K562 (cell line): ENCODE measurements at regions not wholly inside any gene's neighbourhood (a gene's known extent, or its start where the extent isn't known, plus 50 kb on each side); places are given as distances from the start of the nearest gene placed in this dataset.

ENCODE experiments used
- ATAC-seq: fragments of 200-7000 bp; cut with Tn5 transposase; 3 replicates; pipeline ENCODE4 v1.9.1; 2020; ENCODE audit warnings: moderate library complexity
- BruUV-seq: library from RNA; stranded (reverse); fragments of 400-500 nt; replicated peaks from 2 replicates; lab custom pipeline; 2021; lab: Mats Ljungman, UMichigan
- CTCF ChIA-PET: fragments of 300-600 bp; formaldehyde crosslinking; extraction: SDS; loops from one replicate; lab custom pipeline; 2021; ENCODE audit warnings: low intra/inter-chr PET ratio; lab: Yijun Ruan, JAX
- POLR2A ChIA-PET: fragments of 300-600, 350-650 bp; sonication (Branson Sonifier 250); formaldehyde crosslinking; extraction: SDS; loops from one replicate; lab custom pipeline; 2021; ENCODE audit warnings: antibody characterized with exemption, inconsistent platforms; lab: Yijun Ruan, JAX
- DNase-seq, 4 experiments: peaks; one replicate each; pipeline versions ENCODE4 v3.0.0 to v3.0.0-alpha.2; 2011 to 2018; ENCODE audit warnings: low spot score in 3 of 4, mixed read lengths in 3 of 4; ENCODE audit errors: extremely low read depth in 1 of 4
- FAIRE-seq: peaks from 2 replicates; lab custom pipeline; 2011; peaks lifted over from hg19 to GRCh38; lab: Jason Lieb, UNC
- H2AFZ ChIP-seq: 2 replicates; pipeline ENCODE4 v1.6.0; 2011; ENCODE audit warnings: low read depth, low read length, control low read depth, inconsistent platforms
- H3K27ac ChIP-seq: fragments of 200-600 bp; 3 replicates; pipeline ENCODE4 v1.8.0; 2011; ENCODE audit warnings: low read depth, mild to moderate bottlenecking, control low read depth, inconsistent platforms, low read length, moderate library complexity, mixed read lengths; ENCODE audit errors: extremely low read depth
- H3K27me3 ChIP-seq, 2 experiments: fragments of 300-600 bp in 1 of 2; 2 replicates in 1 of 2; 3 replicates in 1 of 2; pipeline versions ENCODE4 v1.6.0 to v1.8.0; 2011; ENCODE audit warnings: inconsistent platforms in 2 of 2, low read length in 2 of 2, mild to moderate bottlenecking in 1 of 2, mixed read lengths in 1 of 2, moderate library complexity in 1 of 2; ENCODE audit not compliant: control insufficient read depth in 2 of 2, insufficient read depth in 2 of 2
- H3K36me3 ChIP-seq: fragments of 300-600 bp; 3 replicates; pipeline ENCODE4 v1.8.0; 2011; ENCODE audit warnings: mild to moderate bottlenecking, low read length, inconsistent platforms; ENCODE audit not compliant: control insufficient read depth, insufficient read depth
- H3K4me1 ChIP-seq, 2 experiments: fragments of 200-600 bp in 1 of 2; replicated peaks in 1 of 2; 2 replicates in 1 of 2; 3 replicates in 1 of 2; pipeline versions ENCODE4 v1.5.1 to v1.8.0; 2011; ENCODE audit warnings: inconsistent platforms in 2 of 2, low read length in 2 of 2, mild to moderate bottlenecking in 1 of 2, mixed read lengths in 1 of 2, moderate library complexity in 1 of 2; ENCODE audit not compliant: control insufficient read depth in 2 of 2, insufficient read depth in 2 of 2
- H3K4me2 ChIP-seq: 2 replicates; pipeline ENCODE4 v1.6.1; 2011; ENCODE audit warnings: low read length, control low read depth, inconsistent platforms, mixed read lengths; ENCODE audit not compliant: insufficient read depth
- H3K4me3 ChIP-seq: fragments of 200-600 bp; sonication (generic), shearing (Covaris generic); 2 replicates; pipeline ENCODE4 v1.5.1; 2016; ENCODE audit warnings: control low read depth, inconsistent platforms
- H3K79me2 ChIP-seq: fragments of 200-600 bp; 3 replicates; pipeline ENCODE4 v1.8.0; 2011; ENCODE audit warnings: low read length, inconsistent platforms; ENCODE audit not compliant: control insufficient read depth, insufficient read depth
- H3K9ac ChIP-seq, 2 experiments: 2 replicates each; pipeline versions ENCODE4 v1.6.0 to v1.6.1; 2011; ENCODE audit warnings: low read depth in 2 of 2, low read length in 2 of 2, control low read depth in 1 of 2, inconsistent platforms in 1 of 2, mild to moderate bottlenecking in 1 of 2, mixed read lengths in 1 of 2; ENCODE audit not compliant: insufficient read depth in 1 of 2
- H3K9me1 ChIP-seq: one replicate; pipeline ENCODE4 v1.6.0; 2011; ENCODE audit warnings: inconsistent platforms, mild to moderate bottlenecking, low read length, moderate library complexity; ENCODE audit not compliant: control insufficient read depth, insufficient read depth
- H3K9me3 ChIP-seq: replicated peaks from 2 replicates; pipeline ENCODE4 v1.5.1; 2011; ENCODE audit warnings: low read depth, low read length, inconsistent platforms; ENCODE audit not compliant: control insufficient read depth, insufficient read depth
- H4K20me1 ChIP-seq: replicated peaks from 2 replicates; pipeline ENCODE4 v1.6.1; 2011; ENCODE audit warnings: low read length, inconsistent platforms, mixed read lengths; ENCODE audit not compliant: control insufficient read depth, insufficient read depth
- CBX2 ChIP-seq: fragments of 200-600 bp; sonication (generic); IDR thresholded peaks from one replicate; pipeline ENCODE4 v1.6.1; 2012; ENCODE audit warnings: mild to moderate bottlenecking, low read length, inconsistent platforms; ENCODE audit not compliant: insufficient read depth, poor library complexity, severe bottlenecking
- RHOXF2B ChIP-seq: fragments of 250-450 bp; sonication (Bioruptor Pico); conservative IDR thresholded peaks from 2 replicates; pipeline ENCODE4 v1.5.1; 2021
- ZBED1 ChIP-seq: IDR thresholded peaks from 2 replicates; pipeline ENCODE4 v1.6.1; 2014
- ZFP36 ChIP-seq: fragments of 150-350 bp; IDR thresholded peaks from 2 replicates; pipeline ENCODE4 v1.6.1; 2018; ENCODE audit warnings: low read length, low read depth; ENCODE audit not compliant: partially characterized antibody
- ZNF347 ChIP-seq: fragments of 450-650 bp; formaldehyde crosslinking; IDR thresholded peaks from 2 replicates; pipeline ENCODE4 v1.4.0; 2020; ENCODE audit warnings: low read depth, mild to moderate bottlenecking, moderate library complexity
- ZNF41 ChIP-seq: fragments of 250-450 bp; sonication (Bioruptor Pico); conservative IDR thresholded peaks from 2 replicates; pipeline ENCODE4 v1.4.0; 2020; ENCODE audit warnings: mild to moderate bottlenecking
- ZNF766 ChIP-seq: fragments of 200-800 bp; sonication (Bioruptor generic); conservative IDR thresholded peaks from 2 replicates; pipeline ENCODE4 v1.6.1; 2016; ENCODE audit warnings: missing genetic modification characterization, missing compliant biosample characterization
- WGBS: fragments of 100-300 bp; shearing (Covaris generic); methylation state at CpG from one replicate; pipeline ENCODE4 v1.1.6; 2016; ENCODE audit warnings: low coverage, mixed read lengths; ENCODE audit not compliant: insufficient coverage; ENCODE audit errors: missing lambda C conversion rate; 5-methylcytosine and 5-hydroxymethylcytosine counted together
- in situ Hi-C: fragments of 300-500 bp; cut with MboI; formaldehyde crosslinking; loops from 4 replicates; pipeline ENCODE4 v1.15.0; 2018; ENCODE audit warnings: inconsistent platforms, mixed read lengths
- intact Hi-C: fragments of 100-400 bp; cut with micrococcal nuclease; formaldehyde crosslinking; loops from 2 replicates; pipeline ENCODE4 v1.14.2; 2022
- TF ChIP-seq, protein P1 (sequence below): fragments of 450-650 bp; IDR thresholded peaks from 2 replicates; pipeline ENCODE4 v1.6.1; 2016; ENCODE audit warnings: antibody characterized with exemption
- TF ChIP-seq, protein P2 (sequence below): fragments of 200-600 bp; sonication (generic); IDR thresholded peaks from one replicate; pipeline ENCODE4 v1.6.1; 2012; ENCODE audit warnings: mild to moderate bottlenecking, low read depth, low read length, inconsistent platforms

DNA sequence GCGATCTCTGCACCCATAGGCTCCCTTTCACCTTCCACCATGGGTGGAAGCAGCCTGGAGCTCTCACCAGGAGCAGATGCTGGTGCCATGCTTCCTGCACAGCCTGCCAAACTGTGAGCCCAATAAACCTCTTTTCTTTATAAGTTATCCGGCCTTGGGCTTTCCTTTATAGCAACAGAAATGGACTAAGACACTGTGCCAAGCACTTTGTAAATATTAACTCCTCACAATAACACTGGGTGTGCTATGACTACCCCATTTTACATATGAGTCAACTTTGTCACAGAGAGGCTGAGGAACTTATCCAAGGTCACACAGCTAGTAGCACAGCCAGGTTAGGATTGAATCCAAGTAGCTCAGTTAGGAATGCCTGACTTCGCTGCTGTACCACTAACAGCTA lies 79.7 kb upstream of the KCNMA1 start:
- 0% methylated on average over 3 of the region's 3 CpGs for WGBS
- Histone ChIP-seq H3K36me3 (no peaks in the 10 kb centered on the region), H4K20me1 (no peaks in the 10 kb centered on the region), H3K4me2 (no peak overlapping the region), H3K9ac (no peak overlapping the region), H3K79me2 (no peaks in the 10 kb centered on the region), H3K27me3 (peaks cover 0 to 23% of the 10 kb centered on the region in 2 experiments; a peak in 3 of 5 replicates), H3K4me3 (no peak overlapping the region), H2AFZ (no peak overlapping the region), H3K9me1 (no peaks in the 10 kb centered on the region), H3K27ac (no peak overlapping the region), H3K4me1 (peaks cover 0 to 3% of the 10 kb centered on the region in 2 experiments; a peak in 1 of 5 replicates), H3K9me3 (no peaks in the 10 kb centered on the region)
- in situ Hi-C loops (no loop called here), intact Hi-C loops (no loop called here)
- ChIA-PET POLR2A (interaction anchor here (0.8 kb wide), 1 partner anchor 35 kb away, joined by 3 read pairs; no protein-coding TSS in a partner anchor), CTCF (no interaction called here)
- BruUV-seq: no TSS peak
- DNase-seq: no peak
- FAIRE-seq: no peak
- ATAC-seq: no peak
- TF ChIP-seq ZBED1: no peak
- TF ChIP-seq ZNF41 (CRISPR knock-in tag): no peak
- no peak for TF ChIP-seq CBX2
- TF ChIP-seq ZFP36: peak; percentile 18
- TF ChIP-seq ZNF347 (CRISPR knock-in tag): no peak
- TF ChIP-seq, protein P1, sequence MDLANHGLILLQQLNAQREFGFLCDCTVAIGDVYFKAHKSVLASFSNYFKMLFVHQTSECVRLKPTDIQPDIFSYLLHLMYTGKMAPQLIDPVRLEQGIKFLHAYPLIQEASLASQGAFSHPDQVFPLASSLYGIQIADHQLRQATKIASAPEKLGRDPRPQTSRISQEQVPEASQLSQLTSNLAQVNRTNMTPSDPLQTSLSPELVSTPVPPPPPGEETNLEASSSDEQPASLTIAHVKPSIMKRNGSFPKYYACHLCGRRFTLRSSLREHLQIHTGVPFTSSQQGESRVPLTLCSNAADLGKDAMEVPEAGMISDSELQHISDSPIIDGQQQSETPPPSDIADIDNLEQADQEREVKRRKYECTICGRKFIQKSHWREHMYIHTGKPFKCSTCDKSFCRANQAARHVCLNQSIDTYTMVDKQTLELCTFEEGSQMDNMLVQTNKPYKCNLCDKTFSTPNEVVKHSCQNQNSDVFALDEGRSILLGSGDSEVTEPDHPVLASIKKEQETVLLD: no peak
- peak; percentile 75 for TF ChIP-seq ZNF766 (CRISPR knock-in tag)
- TF ChIP-seq RHOXF2B: no peak
- TF ChIP-seq, protein P2, sequence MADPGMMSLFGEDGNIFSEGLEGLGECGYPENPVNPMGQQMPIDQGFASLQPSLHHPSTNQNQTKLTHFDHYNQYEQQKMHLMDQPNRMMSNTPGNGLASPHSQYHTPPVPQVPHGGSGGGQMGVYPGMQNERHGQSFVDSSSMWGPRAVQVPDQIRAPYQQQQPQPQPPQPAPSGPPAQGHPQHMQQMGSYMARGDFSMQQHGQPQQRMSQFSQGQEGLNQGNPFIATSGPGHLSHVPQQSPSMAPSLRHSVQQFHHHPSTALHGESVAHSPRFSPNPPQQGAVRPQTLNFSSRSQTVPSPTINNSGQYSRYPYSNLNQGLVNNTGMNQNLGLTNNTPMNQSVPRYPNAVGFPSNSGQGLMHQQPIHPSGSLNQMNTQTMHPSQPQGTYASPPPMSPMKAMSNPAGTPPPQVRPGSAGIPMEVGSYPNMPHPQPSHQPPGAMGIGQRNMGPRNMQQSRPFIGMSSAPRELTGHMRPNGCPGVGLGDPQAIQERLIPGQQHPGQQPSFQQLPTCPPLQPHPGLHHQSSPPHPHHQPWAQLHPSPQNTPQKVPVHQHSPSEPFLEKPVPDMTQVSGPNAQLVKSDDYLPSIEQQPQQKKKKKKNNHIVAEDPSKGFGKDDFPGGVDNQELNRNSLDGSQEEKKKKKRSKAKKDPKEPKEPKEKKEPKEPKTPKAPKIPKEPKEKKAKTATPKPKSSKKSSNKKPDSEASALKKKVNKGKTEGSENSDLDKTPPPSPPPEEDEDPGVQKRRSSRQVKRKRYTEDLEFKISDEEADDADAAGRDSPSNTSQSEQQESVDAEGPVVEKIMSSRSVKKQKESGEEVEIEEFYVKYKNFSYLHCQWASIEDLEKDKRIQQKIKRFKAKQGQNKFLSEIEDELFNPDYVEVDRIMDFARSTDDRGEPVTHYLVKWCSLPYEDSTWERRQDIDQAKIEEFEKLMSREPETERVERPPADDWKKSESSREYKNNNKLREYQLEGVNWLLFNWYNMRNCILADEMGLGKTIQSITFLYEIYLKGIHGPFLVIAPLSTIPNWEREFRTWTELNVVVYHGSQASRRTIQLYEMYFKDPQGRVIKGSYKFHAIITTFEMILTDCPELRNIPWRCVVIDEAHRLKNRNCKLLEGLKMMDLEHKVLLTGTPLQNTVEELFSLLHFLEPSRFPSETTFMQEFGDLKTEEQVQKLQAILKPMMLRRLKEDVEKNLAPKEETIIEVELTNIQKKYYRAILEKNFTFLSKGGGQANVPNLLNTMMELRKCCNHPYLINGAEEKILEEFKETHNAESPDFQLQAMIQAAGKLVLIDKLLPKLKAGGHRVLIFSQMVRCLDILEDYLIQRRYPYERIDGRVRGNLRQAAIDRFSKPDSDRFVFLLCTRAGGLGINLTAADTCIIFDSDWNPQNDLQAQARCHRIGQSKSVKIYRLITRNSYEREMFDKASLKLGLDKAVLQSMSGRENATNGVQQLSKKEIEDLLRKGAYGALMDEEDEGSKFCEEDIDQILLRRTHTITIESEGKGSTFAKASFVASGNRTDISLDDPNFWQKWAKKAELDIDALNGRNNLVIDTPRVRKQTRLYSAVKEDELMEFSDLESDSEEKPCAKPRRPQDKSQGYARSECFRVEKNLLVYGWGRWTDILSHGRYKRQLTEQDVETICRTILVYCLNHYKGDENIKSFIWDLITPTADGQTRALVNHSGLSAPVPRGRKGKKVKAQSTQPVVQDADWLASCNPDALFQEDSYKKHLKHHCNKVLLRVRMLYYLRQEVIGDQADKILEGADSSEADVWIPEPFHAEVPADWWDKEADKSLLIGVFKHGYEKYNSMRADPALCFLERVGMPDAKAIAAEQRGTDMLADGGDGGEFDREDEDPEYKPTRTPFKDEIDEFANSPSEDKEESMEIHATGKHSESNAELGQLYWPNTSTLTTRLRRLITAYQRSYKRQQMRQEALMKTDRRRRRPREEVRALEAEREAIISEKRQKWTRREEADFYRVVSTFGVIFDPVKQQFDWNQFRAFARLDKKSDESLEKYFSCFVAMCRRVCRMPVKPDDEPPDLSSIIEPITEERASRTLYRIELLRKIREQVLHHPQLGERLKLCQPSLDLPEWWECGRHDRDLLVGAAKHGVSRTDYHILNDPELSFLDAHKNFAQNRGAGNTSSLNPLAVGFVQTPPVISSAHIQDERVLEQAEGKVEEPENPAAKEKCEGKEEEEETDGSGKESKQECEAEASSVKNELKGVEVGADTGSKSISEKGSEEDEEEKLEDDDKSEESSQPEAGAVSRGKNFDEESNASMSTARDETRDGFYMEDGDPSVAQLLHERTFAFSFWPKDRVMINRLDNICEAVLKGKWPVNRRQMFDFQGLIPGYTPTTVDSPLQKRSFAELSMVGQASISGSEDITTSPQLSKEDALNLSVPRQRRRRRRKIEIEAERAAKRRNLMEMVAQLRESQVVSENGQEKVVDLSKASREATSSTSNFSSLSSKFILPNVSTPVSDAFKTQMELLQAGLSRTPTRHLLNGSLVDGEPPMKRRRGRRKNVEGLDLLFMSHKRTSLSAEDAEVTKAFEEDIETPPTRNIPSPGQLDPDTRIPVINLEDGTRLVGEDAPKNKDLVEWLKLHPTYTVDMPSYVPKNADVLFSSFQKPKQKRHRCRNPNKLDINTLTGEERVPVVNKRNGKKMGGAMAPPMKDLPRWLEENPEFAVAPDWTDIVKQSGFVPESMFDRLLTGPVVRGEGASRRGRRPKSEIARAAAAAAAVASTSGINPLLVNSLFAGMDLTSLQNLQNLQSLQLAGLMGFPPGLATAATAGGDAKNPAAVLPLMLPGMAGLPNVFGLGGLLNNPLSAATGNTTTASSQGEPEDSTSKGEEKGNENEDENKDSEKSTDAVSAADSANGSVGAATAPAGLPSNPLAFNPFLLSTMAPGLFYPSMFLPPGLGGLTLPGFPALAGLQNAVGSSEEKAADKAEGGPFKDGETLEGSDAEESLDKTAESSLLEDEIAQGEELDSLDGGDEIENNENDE: no peak
